H1 (cell line): ENCODE measurements at regions not wholly inside any gene's neighbourhood (a gene's known extent, or its start where the extent isn't known, plus 50 kb on each side); places are given as distances from the start of the nearest gene placed in this dataset.

ENCODE experiments used
- POLR2A ChIP-seq, 2 experiments: IDR thresholded peaks; 1 replicate in 1 of 2; 2 replicates in 1 of 2; pipeline ENCODE4 v1.6.1; 2011; ENCODE audit warnings: low read depth in 2 of 2, low read length in 2 of 2, mild to moderate bottlenecking in 2 of 2; ENCODE audit errors: control extremely low read depth in 1 of 2
- POLR2AphosphoS5 ChIP-seq: IDR thresholded peaks from 2 replicates; pipeline ENCODE4 v1.6.1; 2011; ENCODE audit warnings: low read depth, low read length
- YY1 ChIP-seq: IDR thresholded peaks from 2 replicates; pipeline ENCODE4 v1.6.1; 2011; ENCODE audit warnings: low read depth, mild to moderate bottlenecking, low read length

DNA sequence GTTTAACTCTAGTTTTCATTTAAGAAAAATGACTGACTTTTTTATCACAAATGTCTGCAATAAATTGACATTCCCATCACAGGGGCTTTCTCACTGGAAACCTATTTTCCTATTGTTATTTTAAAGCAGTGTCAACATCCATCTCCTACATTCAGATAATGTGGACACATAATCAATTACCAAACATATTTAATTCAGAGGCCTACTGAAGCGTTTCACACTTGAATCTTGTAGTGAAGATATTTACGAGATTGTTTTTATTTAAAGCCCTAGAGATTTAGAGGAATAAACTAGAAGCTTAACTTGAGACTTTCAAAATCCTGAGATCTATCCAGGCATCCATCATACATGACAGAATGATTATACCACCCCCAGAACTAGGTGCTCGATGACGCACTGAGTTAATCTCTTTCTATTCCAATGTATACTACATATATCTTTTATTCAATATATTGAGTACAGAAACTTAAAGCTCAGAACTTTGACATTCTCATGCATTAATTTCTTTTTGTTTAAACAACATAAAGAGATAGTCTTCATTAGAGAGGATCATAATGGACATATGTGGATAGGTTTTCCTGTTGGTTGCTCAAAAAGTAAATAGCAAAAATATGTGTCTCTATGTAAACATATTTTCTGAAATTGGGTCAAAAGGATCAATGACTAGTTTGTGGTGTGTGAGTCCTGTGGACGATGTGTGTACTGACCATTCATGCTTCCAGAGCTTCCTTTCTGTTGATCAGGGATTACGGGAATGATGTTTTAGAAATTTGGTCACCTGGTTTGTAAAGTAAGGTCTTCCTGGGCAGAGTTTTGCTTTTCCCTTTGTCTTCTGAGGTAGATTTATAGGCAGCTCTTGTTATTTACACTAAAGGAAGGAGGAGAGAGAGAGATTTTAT is 171.5 kb upstream of the HMCN1 start (continued):
- no peak for TF ChIP-seq YY1
- TF ChIP-seq POLR2A (IDR thresholded peaks at IDR 0.05; ENCODE audit: control extremely low read depth in 1 of 2, low read depth in 2 of 2, low read length in 2 of 2): no peak
- TF ChIP-seq POLR2AphosphoS5: no peak
